HG02610 (cell line): ENCODE measurements at regions not wholly inside any gene's neighbourhood (a gene's known extent, or its start where the extent isn't known, plus 50 kb on each side); places are given as distances from the start of the nearest gene placed in this dataset.

Experiments
- ATAC-seq: cut with Tn5 transposase; IDR thresholded peaks from one replicate; pipeline ENCODE4 v1.9.1; 2021; ENCODE audit warnings: mild to moderate bottlenecking, moderate library complexity; ENCODE audit not compliant: unreplicated experiment

DNA sequence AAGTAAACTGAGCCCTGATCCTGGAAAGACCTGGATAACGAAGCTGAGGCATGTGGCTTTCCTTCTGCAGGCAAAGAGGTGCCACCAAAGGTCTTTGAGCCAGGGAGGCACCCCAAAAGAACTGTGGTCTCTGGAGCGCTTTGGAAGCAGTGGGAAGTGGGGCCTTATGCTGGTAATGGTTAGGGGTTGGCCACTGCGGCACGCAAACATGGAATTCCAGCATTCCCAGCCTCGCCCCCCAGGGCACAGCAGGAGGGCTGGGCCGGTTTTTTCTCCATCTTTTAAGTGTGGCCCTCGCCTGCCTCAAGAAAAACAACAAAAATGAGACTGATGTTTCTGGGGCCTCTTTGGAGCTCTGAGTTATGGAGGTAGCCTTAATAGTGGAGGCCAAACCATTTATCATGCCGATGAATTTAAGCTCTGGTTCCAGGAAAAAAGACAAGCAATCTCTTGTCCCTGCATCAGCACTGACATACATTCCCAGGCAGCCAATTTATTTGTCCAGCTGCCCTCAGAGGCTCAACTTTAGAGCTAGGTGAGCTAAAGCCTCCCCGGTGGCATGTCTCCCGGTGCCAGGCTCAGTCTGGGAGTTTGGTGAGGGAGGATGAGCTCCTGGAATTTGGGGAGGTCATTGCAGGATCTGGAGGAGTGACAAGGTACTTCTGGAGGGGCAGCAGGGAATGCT lies 109.0 kb downstream of the TLE3 start:
- ATAC-seq = no peak

DNA sequence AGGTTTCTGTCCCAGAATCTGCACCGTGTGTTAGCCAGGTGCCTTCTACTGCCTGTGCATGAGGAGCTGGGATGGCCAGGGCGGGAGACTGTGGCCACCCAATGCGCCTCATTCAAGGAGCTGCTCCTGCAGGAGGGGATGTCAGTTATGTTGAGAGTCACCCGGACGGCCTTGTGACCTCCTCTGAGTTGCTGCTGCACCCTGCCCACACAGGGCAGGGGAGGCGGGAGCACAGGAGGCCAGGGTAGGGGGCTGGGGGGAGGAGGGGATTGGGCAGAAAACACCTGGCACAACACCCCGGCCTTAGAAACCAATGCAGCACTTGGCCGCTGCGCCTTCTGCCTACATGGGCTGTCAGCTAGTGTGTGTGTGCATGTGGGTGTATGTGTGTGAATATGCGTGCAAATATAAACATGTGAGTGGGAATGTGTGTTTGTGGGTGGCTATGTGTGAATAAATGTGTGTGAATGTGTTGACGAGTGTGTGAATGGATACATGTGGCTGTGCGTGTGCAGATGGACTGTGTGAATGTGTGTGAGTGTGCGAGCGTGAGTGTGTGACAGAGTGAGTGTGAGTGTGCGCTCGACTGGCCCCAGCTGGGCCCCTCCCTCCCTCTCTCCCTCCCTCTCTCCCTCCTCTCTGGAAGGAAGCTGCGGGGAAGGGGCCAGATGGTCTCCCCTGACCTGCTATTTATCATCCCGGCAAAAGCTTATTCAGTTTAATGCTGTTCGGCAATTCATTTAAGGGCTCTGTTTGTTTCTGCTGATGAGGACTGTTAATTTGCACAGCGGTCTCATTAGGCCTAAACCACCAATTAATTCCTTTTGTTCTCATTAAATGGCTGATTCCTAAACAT lies 106.9 kb downstream of the TLE3 start:
- no peak for ATAC-seq

DNA sequence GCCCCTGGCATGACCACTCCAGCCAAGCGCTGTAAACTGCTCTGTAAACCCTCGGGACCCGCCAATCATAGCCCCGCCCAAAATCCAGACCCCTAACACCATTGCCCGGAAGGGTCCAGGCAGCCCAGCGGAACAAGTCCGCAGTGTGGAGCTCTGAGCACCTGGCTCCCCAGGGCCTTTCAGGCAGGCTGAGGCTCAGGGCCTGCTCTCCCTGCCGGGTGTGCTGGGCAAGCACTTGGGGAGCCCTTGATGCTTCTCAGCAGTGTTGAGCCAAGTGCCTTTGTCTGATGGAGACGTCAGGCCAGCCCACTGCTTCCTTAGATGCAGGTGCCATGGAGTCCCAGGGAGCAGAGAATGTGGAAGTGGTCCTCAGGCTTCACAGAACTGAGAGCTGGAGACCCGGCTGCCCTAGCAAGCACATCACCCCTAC lies 106.2 kb downstream of the TLE3 start:
- no peak for ATAC-seq

DNA sequence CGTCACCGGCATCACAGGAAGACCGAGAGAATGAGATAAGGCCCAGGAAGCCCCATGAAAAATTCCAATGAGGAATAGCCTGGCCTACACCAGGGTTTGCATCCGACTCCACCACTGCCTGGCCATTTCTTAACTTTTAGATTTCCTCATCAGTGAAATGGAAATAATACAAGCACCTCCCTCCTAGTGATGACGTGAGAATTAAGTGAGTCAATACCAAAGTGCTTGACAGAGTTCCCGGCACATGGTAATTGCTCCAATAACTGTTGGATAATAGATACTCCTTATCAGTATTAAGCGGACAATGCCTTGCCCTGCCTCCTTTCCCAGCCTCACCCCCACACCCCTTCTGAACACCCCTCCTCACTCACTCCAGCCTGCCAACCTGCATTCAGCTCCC lies 105.4 kb downstream of the TLE3 start:
- no peak for ATAC-seq

DNA sequence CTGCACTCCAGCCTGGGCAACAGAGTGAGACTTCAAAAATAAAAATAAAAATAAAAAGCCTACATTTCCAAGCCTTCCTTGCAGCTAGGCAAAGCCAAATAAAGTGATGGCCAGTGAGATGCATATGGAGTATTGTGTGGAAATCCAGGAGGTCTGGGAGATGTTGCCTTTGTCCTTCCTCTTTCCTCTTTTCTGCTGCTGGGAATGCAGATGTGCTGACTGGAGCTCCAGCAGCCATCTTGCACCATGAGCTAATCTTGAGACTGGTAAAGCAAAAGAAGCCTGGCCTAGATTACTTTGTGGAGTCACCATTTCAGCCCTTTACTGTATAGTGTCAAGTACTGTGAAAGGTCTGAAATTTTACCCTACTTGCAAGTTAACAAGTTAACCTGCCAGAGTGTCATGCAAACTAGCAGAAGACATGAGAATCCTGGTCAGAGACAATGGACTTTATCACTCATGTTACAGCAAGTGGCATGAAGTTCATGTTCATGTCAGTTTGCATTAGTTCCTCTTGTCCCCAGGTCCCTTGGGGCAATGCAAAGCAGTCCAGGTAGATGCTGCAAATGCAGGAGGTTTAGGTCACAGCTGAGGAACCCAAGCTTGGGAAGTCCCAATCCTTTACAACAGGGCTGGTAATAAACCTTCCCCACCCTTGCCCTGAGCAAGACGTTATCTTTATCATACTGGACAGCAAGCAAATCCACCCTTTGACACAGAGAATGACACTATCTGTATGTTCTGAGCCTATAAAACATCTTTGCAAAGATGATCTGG lies 103.1 kb downstream of the TLE3 start:
- peak; percentile 41 for ATAC-seq

DNA sequence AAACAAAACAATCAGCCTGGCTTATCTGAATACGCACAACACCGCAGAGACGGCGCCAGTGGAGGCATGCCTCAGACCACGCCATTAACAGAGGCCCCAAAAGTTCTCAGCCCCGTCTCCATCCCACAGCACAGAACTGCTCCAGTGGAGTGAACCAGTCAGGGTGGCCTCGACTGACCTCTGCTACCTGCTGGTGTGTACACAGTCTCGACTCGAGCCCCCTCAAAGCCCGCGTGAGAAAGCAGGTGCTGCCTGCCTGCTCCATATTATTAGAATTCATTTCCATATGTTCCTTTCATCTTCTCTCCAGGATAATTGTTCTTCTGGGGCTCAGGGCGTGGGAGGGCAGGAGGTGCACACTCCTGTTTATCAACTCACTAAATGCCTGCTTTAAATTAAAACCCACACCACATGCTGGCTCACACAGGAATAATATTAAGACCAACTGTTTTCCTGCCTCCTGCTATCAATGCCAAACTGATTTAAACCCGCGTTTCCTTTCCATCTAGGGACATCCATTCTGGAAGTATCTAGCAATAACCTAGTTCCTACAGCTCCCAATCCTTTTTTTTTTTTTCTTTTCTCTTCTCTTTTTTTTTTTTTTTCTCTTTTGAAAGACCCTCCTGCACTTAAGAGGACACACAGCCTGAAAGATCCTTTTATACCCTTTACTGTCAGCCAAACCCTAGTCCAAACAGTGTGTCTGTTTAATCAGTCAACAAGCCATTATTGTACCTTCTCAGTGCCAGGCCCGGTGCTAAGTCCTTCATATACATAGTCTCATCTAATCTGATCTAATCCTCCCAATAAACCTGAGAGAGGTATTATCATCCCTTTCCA lies 101.2 kb downstream of the TLE3 start:
- no peak for ATAC-seq

DNA sequence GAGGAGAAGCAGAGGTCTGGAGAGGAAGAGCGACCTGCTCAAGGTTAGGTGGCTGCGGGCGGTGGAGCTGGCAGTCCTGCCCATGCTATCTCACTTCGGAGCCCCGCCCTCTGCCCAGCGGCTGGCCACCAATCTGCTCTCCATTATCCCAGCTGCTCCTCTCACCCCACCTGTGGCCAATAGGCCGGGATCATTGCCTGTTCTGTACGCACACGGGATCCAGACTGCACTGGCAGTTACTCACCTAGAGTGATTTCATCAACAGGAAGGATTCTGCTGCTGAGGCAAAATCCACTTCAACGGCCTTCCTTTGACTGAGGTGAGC lies 100.6 kb downstream of the TLE3 start:
- ATAC-seq = no peak
